B cell (primary cell): ENCODE measurements at regions not wholly inside any gene's neighbourhood (a gene's known extent, or its start where the extent isn't known, plus 50 kb on each side); places are given as distances from the start of the nearest gene placed in this dataset.

ENCODE experiments used
- ATAC-seq: fragments of 200-7000 bp; cut with Tn5 transposase; one replicate; pipeline ENCODE4 v1.10.0; 2021; ENCODE audit warnings: low read depth, mild to moderate bottlenecking, moderate number of reproducible peaks, moderate library complexity
- CTCF ChIA-PET: fragments of 350-600 bp; sonication (Branson Sonifier 250); formaldehyde crosslinking; loops from one replicate; lab custom pipeline; 2021; ENCODE audit warnings: antibody characterized with exemption, inconsistent platforms; lab: Charles Lee
- POLR2A ChIA-PET: fragments of 350-600 bp; sonication (Branson Sonifier 250); formaldehyde crosslinking; loops from one replicate; lab custom pipeline; 2021; ENCODE audit warnings: antibody characterized with exemption; lab: Charles Lee
- DNase-seq: peaks from one replicate; pipeline ENCODE4 v3.0.0; 2013
- H2AFZ ChIP-seq: 2 replicates; pipeline ENCODE4 v1.6.1; 2012; ENCODE audit warnings: mild to moderate bottlenecking, low read depth, low read length; ENCODE audit not compliant: insufficient read depth, poor library complexity, severe bottlenecking
- H3K27ac ChIP-seq, 2 donors: 1 replicate in 1 of 2; 2 replicates in 1 of 2; pipeline ENCODE4 v1.5.1; 2012 to 2013; ENCODE audit warnings: low read length in 2 of 2, mild to moderate bottlenecking in 2 of 2, moderate library complexity in 1 of 2
- H3K27me3 ChIP-seq, 4 experiments: fragments of 200-600 bp in 1 of 4; sonication (generic) in 1 of 4; replicated peaks in 1 of 4; 1 replicate in 2 of 4; 2 replicates in 2 of 4; pipeline versions ENCODE4 v1.6.1 to v1.7.0; 2013 to 2016; ENCODE audit warnings: low read length in 3 of 4, mild to moderate bottlenecking in 2 of 4, mixed read lengths in 1 of 4, moderate library complexity in 1 of 4; ENCODE audit not compliant: insufficient read depth in 4 of 4, control insufficient read depth in 3 of 4; ENCODE audit errors: control extremely low read depth in 1 of 4
- H3K36me3 ChIP-seq, 2 experiments: replicated peaks in 1 of 2; 1 replicate in 1 of 2; 2 replicates in 1 of 2; pipeline versions ENCODE4 v1.6.1 to v1.7.1; 2013; ENCODE audit warnings: low read length in 1 of 2; ENCODE audit not compliant: insufficient read depth in 2 of 2, control insufficient read depth in 1 of 2; ENCODE audit errors: control extremely low read depth in 1 of 2, extremely low read depth in 1 of 2
- H3K4me1 ChIP-seq, 2 donors: fragments of 200-600 bp in 1 of 2; sonication (generic) in 1 of 2; 1 replicate in 1 of 2; 2 replicates in 1 of 2; pipeline versions ENCODE4 v1.5.1 to v1.6.1; 2013 to 2017; ENCODE audit warnings: low read length in 2 of 2; ENCODE audit not compliant: control insufficient read depth in 2 of 2, insufficient read depth in 2 of 2
- H3K4me2 ChIP-seq: replicated peaks from 2 replicates; pipeline ENCODE3; 2012; ENCODE audit warnings: mild to moderate bottlenecking, low read depth, low read length; ENCODE audit not compliant: poor library complexity, severe bottlenecking
- H3K4me3 ChIP-seq, 5 experiments: fragments of 200-600 bp in 1 of 5; sonication (generic) in 1 of 5; 1 replicate in 3 of 5; 2 replicates in 2 of 5; pipeline versions ENCODE4 v1.5.1 to v1.7.0; 2011 to 2016; ENCODE audit warnings: low read length in 4 of 5, mild to moderate bottlenecking in 4 of 5, low read depth in 2 of 5, control low read depth in 1 of 5, moderate library complexity in 1 of 5; ENCODE audit not compliant: insufficient read depth in 1 of 5; ENCODE audit errors: control extremely low read depth in 1 of 5, extremely low read depth in 1 of 5
- H3K79me2 ChIP-seq: fragments of 200-600 bp; sonication (generic); one replicate; pipeline ENCODE4 v1.6.0; 2016; ENCODE audit warnings: low read length; ENCODE audit not compliant: control insufficient read depth, insufficient read depth
- H3K9ac ChIP-seq: fragments of 200-600 bp; sonication (generic); 2 replicates; pipeline ENCODE4 v1.6.1; 2017; ENCODE audit warnings: mild to moderate bottlenecking, low read length, moderate library complexity
- H3K9me3 ChIP-seq, 3 donors: one replicate each; pipeline versions ENCODE4 v1.6.1 to v1.7.1; 2013; ENCODE audit warnings: low read length in 2 of 3; ENCODE audit not compliant: control insufficient read depth in 2 of 3, insufficient read depth in 1 of 3; ENCODE audit errors: control extremely low read depth in 1 of 3
- H4K20me1 ChIP-seq: 2 replicates; pipeline ENCODE4 v1.6.0; 2012; ENCODE audit warnings: mild to moderate bottlenecking, low read length; ENCODE audit not compliant: insufficient read depth, control insufficient read depth, poor library complexity, severe bottlenecking
- H3K27ac Mint-ChIP-seq: one replicate; pipeline ENCODE4 v1.8.0; 2021; ENCODE audit warnings: mixed read lengths
- H3K27me3 Mint-ChIP-seq: one replicate; pipeline ENCODE4 v1.8.0; 2021; ENCODE audit warnings: mixed read lengths
- H3K4me1 Mint-ChIP-seq: one replicate; pipeline ENCODE4 v1.8.0; 2021; ENCODE audit warnings: mixed read lengths
- H3K4me3 Mint-ChIP-seq: one replicate; pipeline ENCODE4 v1.8.0; 2021; ENCODE audit warnings: mixed read lengths
- H3K9me3 Mint-ChIP-seq: one replicate; pipeline ENCODE4 v1.8.0; 2022; ENCODE audit warnings: mixed read lengths; ENCODE audit not compliant: insufficient read depth
- CTCF ChIP-seq: fragments of 200-600 bp; IDR thresholded peaks from one replicate; pipeline ENCODE4 v1.8.0; 2022; ENCODE audit warnings: antibody characterized with exemption, mild to moderate bottlenecking
- EZH2 ChIP-seq: IDR thresholded peaks from 2 replicates; pipeline ENCODE4 v1.6.1; 2012; ENCODE audit warnings: borderline replicate concordance, low read depth, mild to moderate bottlenecking, moderate library complexity, low read length; ENCODE audit not compliant: insufficient read depth, poor library complexity, severe bottlenecking
- WGBS: methylation state at CpG from one replicate; pipeline ENCODE4 v1.1.5; 2013; ENCODE audit warnings: missing lambda C conversion rate; ENCODE audit not compliant: insufficient coverage; 5-methylcytosine and 5-hydroxymethylcytosine counted together
- intact Hi-C: fragments of 100-400 bp; cut with micrococcal nuclease; formaldehyde crosslinking; loops from one replicate; pipeline ENCODE4 v1.10.0; 2022

- Histone ChIP-seq H2AFZ (no peak overlapping the region), H3K4me2 (no peak overlapping the region), H3K27me3 (no peaks in the 10 kb centered on the region), H3K36me3 (no peaks in the 10 kb centered on the region), H3K4me1 (no peaks in the 10 kb centered on the region), H3K4me3 (no peak overlapping the region), H3K9me3 (peaks cover 0 to 8% (median 0%) of the 10 kb centered on the region in 3 donors), H3K9ac (no peak overlapping the region), H4K20me1 (no peaks in the 10 kb centered on the region), H3K79me2 (no peaks in the 10 kb centered on the region), H3K27ac (no peak overlapping the region)
- Mint-ChIP-seq H3K27ac (no peak overlapping the region), H3K4me1 (no peaks in the 10 kb centered on the region), H3K4me3 (no peak overlapping the region), H3K9me3 (peaks cover 7% of the 10 kb centered on the region), H3K27me3 (no peaks in the 10 kb centered on the region)
- CTCF ChIA-PET, result no interaction called here
- TF ChIP-seq EZH2 (no peak), CTCF (no peak)
- ATAC-seq (no peak), DNase-seq (no peak)
- no CpG with 5 or more reads among the region's 2 CpGs for WGBS
- POLR2A ChIA-PET, result no interaction called here
- intact Hi-C loops, result no loop called here
Measured at GRCh38 chr6:19135706-19136105, 701.5 kb upstream of the ID4 start.

DNA sequence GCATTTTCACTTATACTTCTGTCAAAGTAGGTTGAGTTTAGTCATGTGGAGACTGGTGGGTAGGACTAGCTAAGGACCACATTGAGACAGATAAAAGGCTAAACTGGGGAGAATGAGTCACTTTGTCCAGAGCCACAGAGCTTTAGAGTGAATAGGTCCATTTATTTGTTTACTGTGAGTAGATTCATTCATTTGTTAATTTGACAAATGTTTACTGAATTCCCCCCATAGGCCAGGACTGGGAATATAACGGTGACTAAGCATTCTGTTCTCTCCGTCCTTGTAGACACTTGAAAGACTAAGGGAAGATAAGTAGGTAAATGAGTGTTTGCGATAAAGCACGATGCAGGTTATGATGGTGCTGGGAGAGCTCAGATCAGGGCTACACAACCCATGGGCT is 699.7 kb upstream of the ID4 start:
- TF ChIP-seq CTCF, result no peak
- no peak for TF ChIP-seq EZH2
- CTCF ChIA-PET, result no interaction called here
- Histone ChIP-seq H3K9me3 (peaks cover 0 to 8% (median 0%) of the 10 kb centered on the region in 3 donors), H3K27me3 (no peaks in the 10 kb centered on the region), H3K9ac (no peak overlapping the region), H4K20me1 (no peaks in the 10 kb centered on the region), H3K79me2 (no peaks in the 10 kb centered on the region), H3K4me1 (no peaks in the 10 kb centered on the region), H3K36me3 (no peaks in the 10 kb centered on the region), H3K4me2 (no peak overlapping the region), H3K4me3 (no peak overlapping the region), H2AFZ (no peak overlapping the region), H3K27ac (no peak overlapping the region)
- peaks cover 7% of the 10 kb centered on the region for H3K9me3 Mint-ChIP-seq
- no peaks in the 10 kb centered on the region for H3K4me1 Mint-ChIP-seq
- POLR2A ChIA-PET, result no interaction called here
- no peak overlapping the region for H3K4me3 Mint-ChIP-seq
- ATAC-seq (no peak), DNase-seq (no peak)
- no peaks in the 10 kb centered on the region for H3K27me3 Mint-ChIP-seq
- no peak overlapping the region for H3K27ac Mint-ChIP-seq
- WGBS, result 85% methylated on average over 3 of the region's 4 CpGs
- intact Hi-C loops, result no loop called here
